A673 (cell line): ENCODE measurements at regions not wholly inside any gene's neighbourhood (a gene's known extent, or its start where the extent isn't known, plus 50 kb on each side); places are given as distances from the start of the nearest gene placed in this dataset.

Experiments used
- BruUV-seq: library from RNA; stranded (reverse); fragments of 400-500 nt; replicated peaks from 2 replicates; lab custom pipeline; 2021; lab: Mats Ljungman, UMichigan
- CTCF ChIA-PET: fragments of 300-600 bp; sonication (Branson Sonifier 250); formaldehyde crosslinking; loops from one replicate; lab custom pipeline; 2022; ENCODE audit warnings: antibody characterized with exemption; lab: Charles Lee
- POLR2A ChIA-PET: fragments of 300-600 bp; sonication (Branson Sonifier 250); formaldehyde crosslinking; loops from one replicate; lab custom pipeline; 2022; ENCODE audit warnings: antibody characterized with exemption; ENCODE audit not compliant: low non-redundant PET; lab: Charles Lee
- DNase-seq: peaks from one replicate; pipeline ENCODE4 v3.0.0-alpha.2; 2015; ENCODE audit warnings: low spot score
- H3K27ac ChIP-seq: fragments of 200-600 bp; sonication (generic); 2 replicates; pipeline ENCODE4 v1.5.1; 2016; ENCODE audit warnings: mixed run types, low read depth, mild to moderate bottlenecking, mixed read lengths, antibody characterized with exemption, low read length; ENCODE audit not compliant: poor library complexity, severe bottlenecking
- H3K27me3 ChIP-seq: fragments of 200-600 bp; sonication (generic); replicated peaks from 2 replicates; pipeline ENCODE4 v1.6.1; 2017; ENCODE audit warnings: mixed run types, low read depth, mild to moderate bottlenecking, mixed read lengths, antibody characterized with exemption, low read length; ENCODE audit not compliant: insufficient read depth, poor library complexity
- H3K36me3 ChIP-seq: fragments of 200-600 bp; sonication (generic); 2 replicates; pipeline ENCODE4 v1.6.1; 2016; ENCODE audit warnings: mixed run types, mild to moderate bottlenecking, mixed read lengths, antibody characterized with exemption, low read length; ENCODE audit not compliant: insufficient read depth, poor library complexity, severe bottlenecking
- H3K4me1 ChIP-seq: fragments of 200-600 bp; sonication (generic); 2 replicates; pipeline ENCODE4 v1.6.1; 2017; ENCODE audit warnings: mixed run types, mild to moderate bottlenecking, mixed read lengths, antibody characterized with exemption, low read length; ENCODE audit not compliant: insufficient read depth, poor library complexity, severe bottlenecking
- H3K4me3 ChIP-seq: fragments of 200-600 bp; sonication (generic); 2 replicates; pipeline ENCODE4 v1.5.1; 2016; ENCODE audit warnings: low read depth, mixed run types, mild to moderate bottlenecking, mixed read lengths, low read length; ENCODE audit not compliant: poor library complexity, severe bottlenecking
- H3K9me3 ChIP-seq: fragments of 200-600 bp; sonication (generic); 2 replicates; pipeline ENCODE4 v1.6.1; 2016; ENCODE audit warnings: mixed run types, low read depth, mild to moderate bottlenecking, mixed read lengths, antibody characterized with exemption, low read length; ENCODE audit not compliant: poor library complexity, severe bottlenecking
- EZH2 ChIP-seq: fragments of 200-600 bp; sonication (generic); IDR thresholded peaks from 2 replicates; pipeline ENCODE4 v1.6.1; 2017; ENCODE audit warnings: borderline replicate concordance, low read depth, mild to moderate bottlenecking, mixed read lengths, antibody characterized with exemption, low read length; ENCODE audit not compliant: poor library complexity, severe bottlenecking
- intact Hi-C: fragments of 100-400 bp; cut with micrococcal nuclease; formaldehyde crosslinking; loops from one replicate; pipeline ENCODE4 v1.10.0; 2022; ENCODE audit not compliant: unreplicated experiment
- TF ChIP-seq, protein P1 (sequence below): fragments of 300-800, 200-600 bp; sonication (generic); conservative IDR thresholded peaks from 2 replicates; pipeline ENCODE4 v1.5.1; 2017; ENCODE audit warnings: low read depth, mild to moderate bottlenecking, antibody characterized with exemption, low read length, moderate library complexity, mixed read lengths

- no peak for DNase-seq
- intact Hi-C loops = no loop called here
- Histone ChIP-seq H3K36me3 (no peaks in the 10 kb centered on the region), H3K27me3 (no peaks in the 10 kb centered on the region), H3K27ac (no peak overlapping the region), H3K4me1 (no peaks in the 10 kb centered on the region), H3K4me3 (no peak overlapping the region), H3K9me3 (no peaks in the 10 kb centered on the region)
- POLR2A ChIA-PET = no interaction called here
- BruUV-seq = no TSS peak
- no peak for TF ChIP-seq EZH2
- TF ChIP-seq, protein P1, sequence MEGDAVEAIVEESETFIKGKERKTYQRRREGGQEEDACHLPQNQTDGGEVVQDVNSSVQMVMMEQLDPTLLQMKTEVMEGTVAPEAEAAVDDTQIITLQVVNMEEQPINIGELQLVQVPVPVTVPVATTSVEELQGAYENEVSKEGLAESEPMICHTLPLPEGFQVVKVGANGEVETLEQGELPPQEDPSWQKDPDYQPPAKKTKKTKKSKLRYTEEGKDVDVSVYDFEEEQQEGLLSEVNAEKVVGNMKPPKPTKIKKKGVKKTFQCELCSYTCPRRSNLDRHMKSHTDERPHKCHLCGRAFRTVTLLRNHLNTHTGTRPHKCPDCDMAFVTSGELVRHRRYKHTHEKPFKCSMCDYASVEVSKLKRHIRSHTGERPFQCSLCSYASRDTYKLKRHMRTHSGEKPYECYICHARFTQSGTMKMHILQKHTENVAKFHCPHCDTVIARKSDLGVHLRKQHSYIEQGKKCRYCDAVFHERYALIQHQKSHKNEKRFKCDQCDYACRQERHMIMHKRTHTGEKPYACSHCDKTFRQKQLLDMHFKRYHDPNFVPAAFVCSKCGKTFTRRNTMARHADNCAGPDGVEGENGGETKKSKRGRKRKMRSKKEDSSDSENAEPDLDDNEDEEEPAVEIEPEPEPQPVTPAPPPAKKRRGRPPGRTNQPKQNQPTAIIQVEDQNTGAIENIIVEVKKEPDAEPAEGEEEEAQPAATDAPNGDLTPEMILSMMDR = no peak
- CTCF ChIA-PET = no interaction called here
Measured at GRCh38 chr5:29208024-29208423, 1985.5 kb upstream of the CDH6 start.

DNA sequence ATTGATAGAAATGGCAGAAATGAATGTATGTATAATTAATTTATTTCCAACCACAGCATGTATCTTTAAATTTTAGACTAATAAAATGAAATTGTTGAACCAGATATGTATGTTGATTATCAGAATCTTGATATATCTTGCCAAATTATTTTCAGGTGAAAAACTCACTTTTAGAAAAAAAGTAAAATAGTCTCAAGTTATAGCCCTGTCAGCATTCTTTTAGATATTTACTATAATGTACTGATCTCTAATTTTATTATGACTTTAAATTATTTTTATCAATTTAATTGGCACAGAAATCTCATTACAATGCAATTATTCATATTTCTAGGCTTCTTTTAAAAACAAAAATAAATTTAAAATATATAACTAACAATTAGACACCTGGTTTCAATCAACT lies 1990.4 kb upstream of the CDH6 start:
- Histone ChIP-seq H3K36me3 (no peaks in the 10 kb centered on the region), H3K9me3 (no peaks in the 10 kb centered on the region), H3K27me3 (no peaks in the 10 kb centered on the region), H3K4me3 (no peak overlapping the region), H3K27ac (no peak overlapping the region), H3K4me1 (no peaks in the 10 kb centered on the region)
- ChIA-PET POLR2A (no interaction called here), CTCF (no interaction called here)
- DNase-seq = no peak
- no TSS peak for BruUV-seq
- intact Hi-C loops = no loop called here
- no peak for TF ChIP-seq EZH2
- TF ChIP-seq, protein P1 = no peak

GRCh38 chr5:29197631-29198454 lies 1995.6 kb upstream of the CDH6 start:
- POLR2A ChIA-PET = no interaction called here
- Histone ChIP-seq H3K36me3 (no peaks in the 10 kb centered on the region), H3K27me3 (no peaks in the 10 kb centered on the region), H3K4me3 (no peak overlapping the region), H3K4me1 (no peaks in the 10 kb centered on the region), H3K9me3 (no peaks in the 10 kb centered on the region), H3K27ac (no peak overlapping the region)
- no peak for DNase-seq
- CTCF ChIA-PET = no interaction called here
- intact Hi-C loops = no loop called here
- no TSS peak for BruUV-seq
- TF ChIP-seq, protein P1 = no peak
- TF ChIP-seq EZH2 = no peak
